KMS-11 (cell line): ENCODE measurements at regions not wholly inside any gene's neighbourhood (a gene's known extent, or its start where the extent isn't known, plus 50 kb on each side); places are given as distances from the start of the nearest gene placed in this dataset.

ENCODE experiments used
- H2AFZ ChIP-seq: fragments of 200-600 bp; sonication (generic); 2 replicates; pipeline ENCODE4 v1.6.1; 2016; ENCODE audit warnings: antibody characterized with exemption, mixed run types, low read depth
- H3K27ac ChIP-seq: fragments of 200-600 bp; sonication (generic); 2 replicates; pipeline ENCODE4 v1.6.1; 2016; ENCODE audit warnings: mild to moderate bottlenecking, mixed run types
- H3K27me3 ChIP-seq: fragments of 200-600 bp; sonication (generic); 2 replicates; pipeline ENCODE4 v1.6.1; 2017; ENCODE audit warnings: mild to moderate bottlenecking, low read depth, mixed run types, moderate library complexity; ENCODE audit not compliant: insufficient read depth
- H3K36me3 ChIP-seq: fragments of 200-600 bp; sonication (generic); 2 replicates; pipeline ENCODE4 v1.6.1; 2017; ENCODE audit warnings: mild to moderate bottlenecking, mixed run types; ENCODE audit not compliant: insufficient read depth
- H3K4me1 ChIP-seq: fragments of 200-600 bp; sonication (generic); 2 replicates; pipeline ENCODE4 v1.6.1; 2016; ENCODE audit warnings: mild to moderate bottlenecking, low read depth, mixed run types; ENCODE audit not compliant: poor library complexity, severe bottlenecking
- H3K4me2 ChIP-seq: fragments of 200-600 bp; sonication (generic); 2 replicates; pipeline ENCODE4 v1.7.0; 2016; ENCODE audit warnings: mild to moderate bottlenecking, mixed run types
- H3K4me3 ChIP-seq: fragments of 200-600 bp; sonication (generic); IDR thresholded peaks from 2 replicates; pipeline ENCODE4 v1.6.1; 2017; ENCODE audit warnings: low read depth, low read length, mixed read lengths; ENCODE audit not compliant: insufficient read depth
- H3K79me2 ChIP-seq: fragments of 200-600 bp; sonication (generic); 2 replicates; pipeline ENCODE4 v1.6.1; 2016; ENCODE audit warnings: low read depth, mixed run types; ENCODE audit not compliant: insufficient read depth
- H3K9ac ChIP-seq: fragments of 200-600 bp; sonication (generic); 2 replicates; pipeline ENCODE4 v1.6.1; 2016; ENCODE audit warnings: mild to moderate bottlenecking, mixed run types
- H4K20me1 ChIP-seq: fragments of 200-600 bp; sonication (generic); 2 replicates; pipeline ENCODE4 v1.6.1; 2016; ENCODE audit warnings: mild to moderate bottlenecking, mixed run types; ENCODE audit not compliant: insufficient read depth
- TF ChIP-seq, protein P1 (sequence below): fragments of 200-600 bp; sonication (generic); conservative IDR thresholded peaks from 2 replicates; pipeline ENCODE4 v1.6.1; 2017; ENCODE audit warnings: low read depth, mild to moderate bottlenecking, antibody characterized with exemption, low read length, moderate library complexity, mixed read lengths

DNA sequence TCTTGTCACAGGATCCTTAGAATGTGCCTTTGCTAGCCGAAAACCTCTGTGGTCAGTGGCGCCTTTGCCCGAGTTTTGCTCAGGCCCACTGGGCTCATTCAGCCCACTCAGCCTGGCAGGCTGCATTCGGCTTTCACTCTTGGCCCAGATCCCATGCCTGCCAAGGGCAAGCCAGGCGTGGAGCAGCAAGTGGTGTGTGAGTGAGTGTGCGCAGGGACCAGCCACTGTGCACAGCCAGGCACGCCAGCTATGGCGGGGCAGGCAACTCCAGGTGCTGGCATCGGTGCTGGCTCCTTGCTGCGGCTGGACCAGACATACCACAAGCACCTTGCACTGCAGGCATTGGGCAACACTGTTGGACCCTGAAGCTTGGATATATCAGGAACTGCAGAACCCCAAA, 1145.1 kb upstream of the NCAM2 start:
- H3K4me3 ChIP-seq, result no peak overlapping the region
- no peak overlapping the region for H3K4me2 ChIP-seq
- H3K9ac ChIP-seq, result no peak overlapping the region
- H3K27ac ChIP-seq, result no peak overlapping the region
- H3K27me3 ChIP-seq, result no peaks in the 10 kb centered on the region
- TF ChIP-seq, protein P1, sequence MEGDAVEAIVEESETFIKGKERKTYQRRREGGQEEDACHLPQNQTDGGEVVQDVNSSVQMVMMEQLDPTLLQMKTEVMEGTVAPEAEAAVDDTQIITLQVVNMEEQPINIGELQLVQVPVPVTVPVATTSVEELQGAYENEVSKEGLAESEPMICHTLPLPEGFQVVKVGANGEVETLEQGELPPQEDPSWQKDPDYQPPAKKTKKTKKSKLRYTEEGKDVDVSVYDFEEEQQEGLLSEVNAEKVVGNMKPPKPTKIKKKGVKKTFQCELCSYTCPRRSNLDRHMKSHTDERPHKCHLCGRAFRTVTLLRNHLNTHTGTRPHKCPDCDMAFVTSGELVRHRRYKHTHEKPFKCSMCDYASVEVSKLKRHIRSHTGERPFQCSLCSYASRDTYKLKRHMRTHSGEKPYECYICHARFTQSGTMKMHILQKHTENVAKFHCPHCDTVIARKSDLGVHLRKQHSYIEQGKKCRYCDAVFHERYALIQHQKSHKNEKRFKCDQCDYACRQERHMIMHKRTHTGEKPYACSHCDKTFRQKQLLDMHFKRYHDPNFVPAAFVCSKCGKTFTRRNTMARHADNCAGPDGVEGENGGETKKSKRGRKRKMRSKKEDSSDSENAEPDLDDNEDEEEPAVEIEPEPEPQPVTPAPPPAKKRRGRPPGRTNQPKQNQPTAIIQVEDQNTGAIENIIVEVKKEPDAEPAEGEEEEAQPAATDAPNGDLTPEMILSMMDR, result no peak
- H3K36me3 ChIP-seq, result no peaks in the 10 kb centered on the region
- no peaks in the 10 kb centered on the region for H4K20me1 ChIP-seq
- H3K4me1 ChIP-seq, result no peaks in the 10 kb centered on the region
- no peak overlapping the region for H2AFZ ChIP-seq
- H3K79me2 ChIP-seq, result no peaks in the 10 kb centered on the region

DNA sequence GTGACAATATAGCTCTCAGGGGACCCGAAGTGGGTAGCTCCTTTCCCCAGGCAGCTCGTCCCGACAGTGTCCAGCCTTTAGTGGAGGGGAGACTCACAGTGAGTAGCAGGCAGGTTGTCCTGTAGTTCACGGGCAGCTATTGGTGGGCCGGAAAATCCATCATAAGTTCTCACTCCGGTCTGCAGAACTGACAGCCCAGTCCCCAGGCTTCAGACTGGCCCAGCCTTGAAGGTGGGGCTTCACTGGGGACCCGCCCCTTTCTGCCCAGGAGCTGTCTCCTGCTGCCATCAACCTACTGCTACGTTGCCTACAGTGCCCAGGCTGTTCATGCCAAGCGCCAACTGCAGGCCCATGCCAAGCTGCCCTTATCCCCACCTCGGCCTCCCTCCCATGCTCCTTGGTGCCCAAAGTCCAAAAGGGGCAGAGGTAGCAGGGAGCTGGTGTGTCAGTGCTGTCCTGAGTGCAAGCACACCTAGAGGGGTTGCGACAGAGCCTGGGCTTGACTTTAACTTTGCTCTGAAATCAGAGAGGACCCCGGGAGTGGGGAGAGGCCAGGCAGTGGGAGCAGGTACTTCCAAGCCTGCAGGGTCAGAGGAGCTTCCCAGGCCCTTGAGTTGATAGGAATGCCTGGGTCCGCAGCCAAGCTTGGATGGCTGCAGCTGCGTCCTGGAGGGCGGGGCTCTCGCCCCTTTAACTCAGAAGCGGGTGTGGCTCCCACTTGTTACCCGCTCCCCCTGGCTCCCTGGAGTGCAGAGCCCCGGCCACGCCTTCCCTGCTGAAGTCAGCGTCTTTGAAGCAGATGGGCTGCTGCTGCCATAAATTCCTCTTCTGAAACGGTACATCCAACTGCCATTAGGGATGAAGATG, 1144.3 kb upstream of the NCAM2 start:
- Histone ChIP-seq H2AFZ (no peak overlapping the region), H3K27me3 (no peaks in the 10 kb centered on the region), H3K79me2 (no peaks in the 10 kb centered on the region), H3K4me3 (no peak overlapping the region), H3K9ac (no peak overlapping the region), H3K4me2 (no peak overlapping the region), H3K27ac (no peak overlapping the region), H3K4me1 (no peaks in the 10 kb centered on the region), H4K20me1 (no peaks in the 10 kb centered on the region), H3K36me3 (no peaks in the 10 kb centered on the region)
- TF ChIP-seq, protein P1, result no peak

DNA sequence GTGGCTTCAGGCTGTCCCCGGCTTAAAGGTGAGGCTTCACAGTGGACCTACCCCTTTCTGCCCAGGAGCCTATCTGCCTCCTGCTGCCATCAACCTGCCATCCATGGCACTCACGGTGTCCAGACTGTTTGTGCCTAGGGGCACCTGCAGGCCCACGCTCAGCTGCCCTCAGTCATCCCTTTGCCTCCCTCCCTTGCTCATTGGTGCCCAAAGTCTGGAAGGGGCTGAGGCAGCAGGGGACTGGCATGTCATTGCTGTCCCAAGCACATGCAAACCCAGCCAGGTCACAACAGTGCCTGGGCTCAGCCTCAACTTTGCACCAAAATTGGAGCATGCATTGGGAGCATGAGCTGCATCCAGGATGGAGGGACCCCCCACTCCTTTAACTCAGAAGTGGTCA, 1142.7 kb upstream of the NCAM2 start:
- Histone ChIP-seq H3K27me3 (no peaks in the 10 kb centered on the region), H2AFZ (no peak overlapping the region), H3K79me2 (no peaks in the 10 kb centered on the region), H3K4me1 (no peaks in the 10 kb centered on the region), H3K4me2 (no peak overlapping the region), H3K9ac (no peak overlapping the region), H4K20me1 (no peaks in the 10 kb centered on the region), H3K36me3 (no peaks in the 10 kb centered on the region), H3K4me3 (no peak overlapping the region), H3K27ac (no peak overlapping the region)
- TF ChIP-seq, protein P1, result no peak

DNA sequence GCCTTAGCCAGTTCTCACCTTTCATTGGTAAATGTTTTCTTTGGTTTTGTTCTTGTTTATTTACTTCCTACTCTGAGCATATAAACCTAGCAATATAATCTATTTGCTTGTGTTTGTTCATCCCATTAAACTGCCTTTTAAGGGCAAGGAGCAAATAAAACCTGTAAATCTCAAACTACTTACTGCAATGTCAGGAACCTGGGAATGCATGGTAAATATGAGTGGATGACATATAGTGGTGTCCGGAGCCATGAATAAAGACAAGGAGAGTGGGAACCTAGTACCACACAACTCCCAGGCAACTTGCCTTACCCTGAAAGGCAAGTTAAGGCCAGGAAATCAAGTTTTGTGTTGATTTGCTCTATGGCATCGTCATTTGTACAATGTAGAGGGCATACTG, 1133.7 kb upstream of the NCAM2 start:
- no peak overlapping the region for H3K4me3 ChIP-seq
- H3K9ac ChIP-seq, result no peak overlapping the region
- TF ChIP-seq, protein P1, result no peak
- no peaks in the 10 kb centered on the region for H3K79me2 ChIP-seq
- H3K4me1 ChIP-seq, result no peaks in the 10 kb centered on the region
- H2AFZ ChIP-seq, result no peak overlapping the region
- H3K36me3 ChIP-seq, result no peaks in the 10 kb centered on the region
- no peak overlapping the region for H3K4me2 ChIP-seq
- no peak overlapping the region for H3K27ac ChIP-seq
- no peaks in the 10 kb centered on the region for H4K20me1 ChIP-seq
- H3K27me3 ChIP-seq, result no peaks in the 10 kb centered on the region
